Thyroid gland (tissue), 4 donors: ENCODE measurements at regions not wholly inside any gene's neighbourhood (a gene's known extent, or its start where the extent isn't known, plus 50 kb on each side); places are given as distances from the start of the nearest gene placed in this dataset.

Experiments
- DNase-seq, 2 donors: peaks; one replicate each; pipeline ENCODE4 v3.0.0-alpha.2; 2019
- H3K27ac ChIP-seq, 3 donors: fragments of 200-600 bp; sonication (generic); 1 replicate in 2 of 3; 2 replicates in 1 of 3; pipeline ENCODE4 v1.5.1; 2016 to 2019; ENCODE audit warnings: mild to moderate bottlenecking in 1 of 3, moderate library complexity in 1 of 3
- H3K27me3 ChIP-seq: fragments of 200-600 bp; sonication (generic); one replicate; pipeline ENCODE4 v1.5.1; 2019
- H3K36me3 ChIP-seq, 2 donors: fragments of 200-600 bp; sonication (generic); one replicate each; pipeline ENCODE4 v1.5.1; 2016 to 2019
- H3K4me1 ChIP-seq, 2 donors: fragments of 200-600 bp; sonication (generic); one replicate each; pipeline ENCODE4 v1.5.1; 2017 to 2019
- H3K4me3 ChIP-seq, 3 donors: fragments of 200-600 bp; sonication (generic); replicated peaks in 1 of 3; 1 replicate in 2 of 3; 2 replicates in 1 of 3; pipeline ENCODE4 v1.5.1; 2016; ENCODE audit warnings: mild to moderate bottlenecking in 1 of 3
- H3K9me3 ChIP-seq: fragments of 200-600 bp; sonication (generic); one replicate; pipeline ENCODE4 v1.5.1; 2017
- CTCF ChIP-seq, 6 experiments: fragments of 200-600 bp in 3 of 6; fragments of 450-650 bp in 3 of 6; sonication (generic) in 3 of 6; IDR thresholded peaks; one replicate each; pipeline ENCODE4 v1.5.1; 2016 to 2019; ENCODE audit warnings: antibody characterized with exemption in 6 of 6, mild to moderate bottlenecking in 2 of 6, inconsistent platforms in 1 of 6, moderate library complexity in 1 of 6
- POLR2A ChIP-seq, 2 donors: fragments of 450-650 bp; IDR thresholded peaks; one replicate each; pipeline ENCODE4 v1.6.1; 2017; ENCODE audit warnings: antibody characterized with exemption in 2 of 2, mild to moderate bottlenecking in 2 of 2, moderate library complexity in 1 of 2
- WGBS, 2 donors: methylation state at CpG; one replicate each; pipeline ENCODE4 v1.1.5; 2017; 5-methylcytosine and 5-hydroxymethylcytosine counted together
- intact Hi-C: fragments of 100-400 bp; cut with DNase I; formaldehyde crosslinking; loops from one replicate; pipeline ENCODE4 v1.15.1; 2023

DNA sequence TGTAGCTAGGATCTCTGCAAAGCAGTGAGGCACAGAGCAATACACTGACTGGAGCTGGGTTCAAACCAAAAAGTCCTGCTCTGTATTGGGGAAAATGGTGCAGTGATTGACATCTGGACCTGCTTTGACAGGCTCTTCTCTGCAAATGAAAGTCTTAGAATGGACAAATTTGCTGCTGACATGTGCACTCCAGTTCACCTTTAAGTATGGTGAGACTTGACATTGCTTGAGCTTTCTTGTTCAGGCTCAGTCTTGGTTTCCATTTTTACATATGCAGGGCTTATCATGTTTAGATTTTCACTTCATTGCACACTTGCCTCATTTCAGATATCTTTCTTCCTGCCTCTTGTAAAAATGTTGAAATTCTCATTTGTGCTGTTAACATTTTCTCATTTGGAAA lies 1655.0 kb downstream of the MRPL39 start:
- H3K4me3 ChIP-seq, result no peak overlapping the region
- H3K36me3 ChIP-seq, result no peaks in the 10 kb centered on the region
- no peak for TF ChIP-seq CTCF (IDR thresholded peaks at IDR 0.05)
- no peak for TF ChIP-seq POLR2A (IDR thresholded peaks at IDR 0.05)
- H3K4me1 ChIP-seq, result no peaks in the 10 kb centered on the region
- DNase-seq, result no peak
- no peaks in the 10 kb centered on the region for H3K27me3 ChIP-seq
- intact Hi-C loops, result no loop called here
- no peaks in the 10 kb centered on the region for H3K9me3 ChIP-seq
- no peak overlapping the region for H3K27ac ChIP-seq

- Histone ChIP-seq H3K27me3 (no peaks in the 10 kb centered on the region), H3K9me3 (no peaks in the 10 kb centered on the region), H3K4me3 (no peak overlapping the region), H3K36me3 (no peaks in the 10 kb centered on the region), H3K4me1 (no peaks in the 10 kb centered on the region), H3K27ac (no peak overlapping the region)
- intact Hi-C loops, result no loop called here
- TF ChIP-seq CTCF (IDR thresholded peaks at IDR 0.05), result no peak
- no peak for TF ChIP-seq POLR2A (IDR thresholded peaks at IDR 0.05)
- no peak for DNase-seq
These were observed 1656.0 kb downstream of the MRPL39 start for GRCh38 chr21:23951251-23951650.

GRCh38 chr21:23950344-23950743 lies 1656.9 kb downstream of the MRPL39 start:
- Histone ChIP-seq H3K27me3 (no peaks in the 10 kb centered on the region), H3K27ac (no peak overlapping the region), H3K9me3 (no peaks in the 10 kb centered on the region), H3K36me3 (no peaks in the 10 kb centered on the region), H3K4me1 (no peaks in the 10 kb centered on the region), H3K4me3 (no peak overlapping the region)
- WGBS, 2 donors, result 82 to 90% methylated on average over 2 of the region's 2 CpGs
- TF ChIP-seq POLR2A (IDR thresholded peaks at IDR 0.05) (no peak), CTCF (IDR thresholded peaks at IDR 0.05) (no peak)
- intact Hi-C loops, result no loop called here
- no peak for DNase-seq

DNA sequence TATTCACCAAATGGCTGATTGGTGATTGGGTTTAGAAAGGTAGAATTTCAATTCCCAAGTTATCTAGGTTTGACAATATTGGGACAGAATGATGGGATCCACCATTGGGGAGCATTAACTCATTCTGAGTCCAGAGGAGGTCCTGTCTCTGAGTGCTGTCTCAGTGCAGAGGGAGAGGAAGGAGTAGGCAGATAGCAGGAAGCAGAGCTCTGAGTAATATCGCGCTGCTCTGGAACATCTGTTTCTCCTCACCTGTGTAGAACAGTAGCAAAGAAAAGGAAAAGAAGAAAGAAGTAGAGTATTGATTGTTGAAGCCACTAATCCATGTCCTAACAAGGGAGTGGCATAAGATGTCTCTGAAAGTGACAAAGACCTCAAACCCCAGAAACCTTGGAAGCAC lies 1657.8 kb downstream of the MRPL39 start:
- WGBS, 2 donors, result 87 to 89% methylated on average over 2 of the region's 2 CpGs
- H3K4me3 ChIP-seq, result no peak overlapping the region
- no peaks in the 10 kb centered on the region for H3K27me3 ChIP-seq
- H3K27ac ChIP-seq, result no peak overlapping the region
- no peaks in the 10 kb centered on the region for H3K4me1 ChIP-seq
- H3K9me3 ChIP-seq, result no peaks in the 10 kb centered on the region
- intact Hi-C loops, result no loop called here
- H3K36me3 ChIP-seq, result no peaks in the 10 kb centered on the region
- DNase-seq, result no peak
- TF ChIP-seq CTCF (IDR thresholded peaks at IDR 0.05) (no peak), POLR2A (IDR thresholded peaks at IDR 0.05) (no peak)

DNA sequence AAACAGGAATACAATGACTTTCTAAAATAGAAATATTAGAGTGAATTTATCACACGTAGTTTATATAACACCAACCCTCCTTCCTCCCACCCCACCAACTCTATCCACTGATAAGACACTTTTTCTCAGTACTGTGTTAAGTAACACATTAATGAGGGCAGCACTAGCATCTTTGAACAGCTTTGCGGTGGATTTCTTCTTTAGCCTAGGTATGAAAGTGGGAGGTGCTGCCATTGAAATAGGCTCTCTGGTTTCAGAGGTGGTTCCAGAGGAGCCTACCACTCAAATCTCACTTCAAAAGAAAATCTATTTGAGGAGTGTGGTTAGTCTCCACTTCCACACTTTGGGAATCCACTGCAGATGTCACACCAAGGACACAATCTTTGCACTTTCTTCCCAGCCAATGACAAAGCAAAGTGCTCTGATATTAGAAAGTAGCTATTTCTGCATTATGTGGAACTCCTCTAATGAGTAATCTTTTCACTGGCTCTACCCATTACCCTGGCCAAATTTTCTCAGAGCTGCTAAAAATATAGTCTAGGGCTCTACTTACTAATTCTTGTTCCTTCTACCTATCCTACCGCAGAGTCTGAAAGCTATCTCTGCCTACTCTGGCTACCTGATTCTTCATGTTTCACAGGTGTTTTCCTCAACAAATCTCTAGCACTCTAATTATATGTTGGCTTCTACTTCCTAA lies 1667.8 kb downstream of the MRPL39 start:
- H3K27me3 ChIP-seq, result no peaks in the 10 kb centered on the region
- no peak overlapping the region for H3K4me3 ChIP-seq
- intact Hi-C loops, result no loop called here
- no peaks in the 10 kb centered on the region for H3K4me1 ChIP-seq
- TF ChIP-seq POLR2A (IDR thresholded peaks at IDR 0.05) (no peak), CTCF (IDR thresholded peaks at IDR 0.05) (no peak)
- H3K27ac ChIP-seq, result no peak overlapping the region
- H3K36me3 ChIP-seq, result no peaks in the 10 kb centered on the region
- H3K9me3 ChIP-seq, result no peaks in the 10 kb centered on the region
- DNase-seq, result no peak
- WGBS, 2 donors, result 66 to 86% methylated on average over 3 of the region's 3 CpGs
